ENCODE measurements at regions not wholly inside any gene's neighbourhood (a gene's known extent, or its start where the extent isn't known, plus 50 kb on each side); places are given as distances from the start of the nearest gene placed in this dataset.

- no peaks in the 10 kb centered on the region for H3K4me1 ChIP-seq
- H3K4me3 ChIP-seq, result no peak overlapping the region
- H3K27me3 ChIP-seq, result no peaks in the 10 kb centered on the region
- H3K27ac ChIP-seq, result no peak overlapping the region
- H3K36me3 ChIP-seq, result no peaks in the 10 kb centered on the region
- H3K9me3 ChIP-seq, result no peaks in the 10 kb centered on the region
- no peak for TF ChIP-seq CTCF (IDR thresholded peaks at IDR 0.05)
- intact Hi-C loops (cut with DNase I), result no loop called here
- no peak for DNase-seq (ENCODE audit: low spot score in 2 of 2)
Measured at GRCh38 chr16:60346256-60346655, 1612.1 kb upstream of the GOT2 start.

- H3K27ac ChIP-seq, result no peak overlapping the region
- H3K9me3 ChIP-seq, result no peaks in the 10 kb centered on the region
- no peak for DNase-seq (ENCODE audit: low spot score in 2 of 2)
- H3K36me3 ChIP-seq, result no peaks in the 10 kb centered on the region
- no peaks in the 10 kb centered on the region for H3K27me3 ChIP-seq
- intact Hi-C loops (cut with DNase I), result no loop called here
- no peak for TF ChIP-seq CTCF (IDR thresholded peaks at IDR 0.05)
- no peaks in the 10 kb centered on the region for H3K4me1 ChIP-seq
- no peak overlapping the region for H3K4me3 ChIP-seq
Measured at GRCh38 chr16:60337671-60338070, 1603.6 kb upstream of the GOT2 start.

- H3K9me3 ChIP-seq, result no peaks in the 10 kb centered on the region
- no peaks in the 10 kb centered on the region for H3K27me3 ChIP-seq
- no peaks in the 10 kb centered on the region for H3K36me3 ChIP-seq
- no peak for DNase-seq (ENCODE audit: low spot score in 2 of 2)
- intact Hi-C loops (cut with DNase I), result no loop called here
- no peak for TF ChIP-seq CTCF (IDR thresholded peaks at IDR 0.05)
- H3K27ac ChIP-seq, result no peak overlapping the region
- H3K4me3 ChIP-seq, result no peak overlapping the region
- no peaks in the 10 kb centered on the region for H3K4me1 ChIP-seq
Measured at GRCh38 chr16:60331168-60331567, 1597.1 kb upstream of the GOT2 start.

- Histone ChIP-seq H3K9me3 (no peaks in the 10 kb centered on the region), H3K36me3 (no peaks in the 10 kb centered on the region), H3K27ac (no peak overlapping the region), H3K4me1 (no peaks in the 10 kb centered on the region), H3K4me3 (no peak overlapping the region), H3K27me3 (no peaks in the 10 kb centered on the region)
- no peak for DNase-seq (ENCODE audit: low spot score in 2 of 2)
- TF ChIP-seq CTCF (IDR thresholded peaks at IDR 0.05), result no peak
- intact Hi-C loops (cut with DNase I), result no loop called here
Measured at GRCh38 chr16:60329108-60329507, 1595.0 kb upstream of the GOT2 start.

- Histone ChIP-seq H3K27ac (no peak overlapping the region), H3K4me3 (no peak overlapping the region), H3K36me3 (no peaks in the 10 kb centered on the region), H3K4me1 (no peaks in the 10 kb centered on the region), H3K27me3 (no peaks in the 10 kb centered on the region), H3K9me3 (no peaks in the 10 kb centered on the region)
- intact Hi-C loops (cut with DNase I), result no loop called here
- DNase-seq (ENCODE audit: low spot score in 2 of 2), result no peak
- TF ChIP-seq CTCF (IDR thresholded peaks at IDR 0.05), result no peak
Measured at GRCh38 chr16:60328152-60328551, 1594.0 kb upstream of the GOT2 start.

GRCh38 chr16:60318486-60318885, 1584.4 kb upstream of the GOT2 start:
- intact Hi-C loops (cut with DNase I), result no loop called here
- DNase-seq (ENCODE audit: low spot score in 2 of 2), result no peak
- Histone ChIP-seq H3K27me3 (no peaks in the 10 kb centered on the region), H3K36me3 (no peaks in the 10 kb centered on the region), H3K4me3 (no peak overlapping the region), H3K27ac (no peak overlapping the region), H3K9me3 (no peaks in the 10 kb centered on the region), H3K4me1 (no peaks in the 10 kb centered on the region)
- no peak for TF ChIP-seq CTCF (IDR thresholded peaks at IDR 0.05)
